NCI-H82 treated with DMSO at 0.1 percent for 48 hours (cell line): ENCODE measurements at regions not wholly inside any gene's neighbourhood (a gene's known extent, or its start where the extent isn't known, plus 50 kb on each side); places are given as distances from the start of the nearest gene placed in this dataset.
"Not testable (repeated sequence)": the region's sequence is repeated elsewhere in the genome, so short reads cannot be mapped to it uniquely, and the experiment has no call there.

ENCODE experiments used
- DNase-seq: peaks from one replicate; lab custom pipeline; 2025; ENCODE audit not compliant: unreplicated experiment; lab: John Stamatoyannopoulos, UW

DNA sequence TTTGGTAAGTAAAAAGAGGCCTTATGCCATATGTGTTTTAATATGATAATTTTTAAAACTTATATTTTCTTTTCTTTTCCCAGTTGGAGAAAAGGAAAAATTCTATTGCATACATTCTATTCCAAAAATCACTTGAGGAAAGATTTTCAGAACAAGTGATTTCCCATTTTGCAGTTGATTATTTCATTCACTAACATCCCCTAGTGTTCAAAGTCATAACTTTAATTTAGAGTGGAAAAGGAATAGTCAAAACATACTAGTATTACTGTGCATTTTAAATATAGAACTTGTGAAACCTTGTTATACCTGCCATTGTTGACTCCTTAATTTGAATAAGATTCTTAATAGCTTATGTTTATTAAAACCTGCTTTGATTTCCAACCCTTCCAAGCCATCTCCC is 1157.6 kb upstream of the ADGRL4 start:
- DNase-seq = no peak

DNA sequence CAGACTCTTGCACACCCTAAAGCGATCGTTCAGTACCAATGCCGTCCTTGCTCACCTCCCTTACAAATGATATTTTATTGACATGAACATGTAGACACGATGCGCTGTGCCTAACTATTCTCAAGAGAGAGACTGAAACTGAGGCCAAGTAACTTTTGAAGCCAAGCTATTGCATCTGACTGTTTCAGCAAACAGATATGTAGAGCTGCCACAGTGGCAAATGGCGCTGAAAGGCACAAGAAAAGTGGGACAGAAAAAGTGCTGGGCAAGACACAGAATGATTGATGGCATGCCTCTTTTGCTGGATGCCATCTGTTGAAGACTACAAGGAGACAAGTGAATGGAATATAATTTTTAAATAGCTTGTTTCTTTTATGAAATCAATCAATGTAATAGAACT is 1157.2 kb upstream of the ADGRL4 start:
- no peak for DNase-seq

GRCh38 chr1:80158771-80159170 is 1152.2 kb upstream of the ADGRL4 start:
- no peak for DNase-seq

- no peak for DNase-seq
These were observed 1151.7 kb upstream of the ADGRL4 start for GRCh38 chr1:80158266-80158665.

- DNase-seq = no peak
These were observed 1148.8 kb upstream of the ADGRL4 start for GRCh38 chr1:80155371-80155770.

- no peak for DNase-seq
These were observed 1147.6 kb upstream of the ADGRL4 start for GRCh38 chr1:80154176-80154575.

DNA sequence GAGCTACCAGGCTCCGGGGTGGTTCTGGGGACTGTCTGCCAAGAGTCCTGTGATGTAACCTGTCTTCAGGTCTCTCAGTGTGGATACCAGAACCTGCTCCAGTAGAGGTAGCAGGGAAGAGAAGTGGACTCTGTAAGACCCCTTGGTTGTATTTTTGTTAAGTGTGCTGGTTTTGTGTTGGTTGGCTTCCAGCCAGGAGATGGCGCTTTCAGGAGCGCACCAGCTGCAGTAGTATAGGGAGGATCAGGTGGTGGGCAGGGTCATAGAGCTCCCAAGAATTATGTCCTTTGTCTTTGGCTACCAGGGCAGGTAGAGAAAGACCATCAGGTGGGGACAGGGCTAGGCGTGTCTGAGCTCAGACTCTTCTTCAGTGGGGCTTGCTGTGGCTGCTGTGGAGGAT is 1147.2 kb upstream of the ADGRL4 start:
- DNase-seq = no peak

DNA sequence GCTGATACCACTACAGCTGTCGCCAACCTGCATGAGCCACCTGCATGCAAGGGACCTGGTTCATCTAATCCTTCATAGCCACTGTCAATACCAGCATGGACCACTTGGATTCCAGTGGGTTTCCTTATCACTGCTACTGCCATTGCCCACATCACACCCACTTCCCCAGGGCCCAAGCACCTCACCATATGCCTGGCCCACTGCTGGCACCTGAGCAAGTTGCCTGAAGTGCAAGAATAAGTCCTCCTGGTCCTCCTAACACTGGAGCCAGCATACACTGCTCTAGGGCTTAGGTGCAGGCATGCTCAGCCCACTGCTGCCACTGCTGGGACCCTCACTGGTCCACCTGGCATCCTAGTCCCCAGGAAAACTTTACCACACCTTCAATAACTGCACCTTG is 1136.8 kb upstream of the ADGRL4 start:
- no peak for DNase-seq

GRCh38 chr1:80137946-80138602 is 1131.5 kb upstream of the ADGRL4 start:
- DNase-seq = not testable (repeated sequence)

DNA sequence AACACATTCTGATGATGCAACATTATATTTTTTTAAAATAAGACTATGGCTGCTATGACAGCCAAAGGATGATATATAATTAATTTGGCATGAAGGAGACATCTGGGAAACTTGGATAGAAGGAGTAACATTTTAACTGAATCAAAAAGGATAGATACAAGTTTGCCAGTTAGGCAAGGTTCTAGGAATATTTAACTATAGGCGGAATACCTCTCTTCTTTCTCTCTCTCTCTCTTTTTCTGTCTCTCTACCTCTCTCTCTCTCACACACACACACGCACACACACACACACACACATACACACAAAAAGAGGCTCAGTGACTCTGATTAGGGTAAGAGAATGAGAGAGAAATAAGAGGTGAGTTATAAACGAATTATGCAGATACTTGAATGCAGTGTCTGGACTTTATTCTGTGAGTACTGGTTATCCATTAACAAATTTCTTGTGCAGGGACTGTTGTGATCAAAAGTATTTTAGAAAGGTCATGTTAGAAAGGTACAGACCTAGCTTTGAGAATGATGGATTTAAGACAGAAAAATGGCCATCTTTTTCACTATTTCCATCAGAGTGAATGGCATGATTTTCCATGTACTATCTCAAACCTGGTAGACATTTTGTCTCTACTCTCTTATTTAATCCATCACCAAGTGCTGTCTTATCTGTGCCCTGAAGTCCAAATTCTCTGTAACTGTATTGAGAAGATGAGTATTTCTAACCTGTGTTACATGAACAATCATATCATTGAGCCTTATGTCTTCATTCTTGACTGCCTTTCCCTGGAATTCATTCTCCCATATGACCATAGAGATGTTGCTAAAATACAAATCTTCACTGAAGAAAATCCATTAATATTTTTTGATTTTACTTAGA is 1106.9 kb upstream of the ADGRL4 start:
- no peak for DNase-seq

DNA sequence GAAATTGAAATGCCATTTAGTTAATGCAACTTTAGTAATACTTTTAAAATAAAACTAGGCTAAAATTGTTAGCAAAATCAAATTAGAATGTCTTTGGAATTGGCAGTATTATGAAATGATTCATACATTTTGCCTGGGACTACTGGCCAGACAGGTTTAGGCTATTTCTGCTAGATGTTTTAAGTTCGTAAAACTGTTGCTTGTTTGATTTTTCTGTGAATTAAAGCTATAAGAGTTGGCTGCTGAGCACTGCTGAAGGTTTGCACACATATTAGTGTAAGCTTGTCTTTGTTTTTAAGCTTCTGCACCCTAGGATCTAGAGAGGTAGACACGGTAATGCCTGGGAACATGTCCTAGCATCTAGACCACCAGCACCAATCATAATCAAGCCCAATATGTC is 1094.6 kb upstream of the ADGRL4 start:
- DNase-seq = no peak

GRCh38 chr1:80099713-80100112 is 1093.2 kb upstream of the ADGRL4 start:
- no peak for DNase-seq

GRCh38 chr1:80085067-80085466 is 1078.5 kb upstream of the ADGRL4 start:
- no peak for DNase-seq

- DNase-seq = no peak
These were observed 1077.4 kb upstream of the ADGRL4 start for GRCh38 chr1:80083892-80084291.

DNA sequence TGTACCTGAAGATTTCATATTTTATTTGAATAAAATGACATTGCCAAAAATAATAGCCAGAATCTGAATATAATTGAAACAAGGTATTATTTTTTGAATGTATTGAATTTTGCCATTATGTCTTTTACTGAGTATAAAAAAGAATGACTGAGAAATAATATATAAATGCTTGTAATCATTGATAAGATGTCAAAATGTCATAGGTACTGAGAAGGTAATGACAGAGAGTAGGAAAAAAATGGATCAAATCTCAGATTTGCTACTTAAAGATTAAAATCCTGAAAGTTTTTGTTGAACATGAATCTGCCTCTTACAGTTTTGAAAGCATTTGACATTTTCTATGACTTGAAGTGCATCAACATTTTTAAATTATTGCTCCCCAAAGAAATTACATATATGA is 1069.9 kb upstream of the ADGRL4 start:
- DNase-seq = no peak

- no peak for DNase-seq
These were observed 1068.8 kb upstream of the ADGRL4 start for GRCh38 chr1:80075351-80075750.

DNA sequence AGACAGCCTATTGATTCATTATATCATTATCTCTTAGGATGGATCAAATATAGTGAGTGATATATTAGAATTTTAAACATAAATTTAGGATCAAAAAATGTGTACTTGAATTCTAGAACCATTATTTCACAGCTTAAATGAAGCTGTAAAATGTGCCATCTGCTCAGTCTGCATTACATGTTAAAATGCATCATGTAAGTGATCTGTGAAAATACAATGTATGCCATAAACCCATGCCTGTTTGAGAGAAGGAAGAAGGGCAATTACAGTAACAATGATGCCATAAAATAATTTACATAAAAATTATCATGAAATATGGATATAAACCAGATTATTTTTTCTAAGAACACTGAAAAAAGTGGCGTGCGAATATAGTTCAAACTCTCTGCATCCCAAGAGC is 1066.0 kb upstream of the ADGRL4 start:
- no peak for DNase-seq

GRCh38 chr1:80066060-80066459 is 1059.5 kb upstream of the ADGRL4 start:
- no peak for DNase-seq

DNA sequence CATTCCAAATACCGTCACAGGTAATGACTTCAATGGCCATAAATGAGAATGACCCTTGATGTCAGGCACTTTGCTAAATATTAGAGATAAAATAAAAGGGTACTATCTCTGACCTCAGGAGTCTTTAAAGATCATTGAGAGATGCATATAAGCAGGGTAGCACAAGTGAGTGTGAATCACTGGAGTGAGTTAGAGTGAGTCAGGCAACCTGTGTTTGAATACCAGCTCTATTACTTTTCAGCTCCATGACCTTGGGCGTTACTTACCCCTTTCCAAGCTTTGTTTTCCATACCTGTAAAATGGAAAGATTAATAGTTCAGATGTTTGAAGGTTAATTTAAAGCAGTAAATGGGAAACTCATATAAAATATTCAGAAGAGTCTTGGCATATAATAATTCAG is 1058.0 kb upstream of the ADGRL4 start:
- no peak for DNase-seq

DNA sequence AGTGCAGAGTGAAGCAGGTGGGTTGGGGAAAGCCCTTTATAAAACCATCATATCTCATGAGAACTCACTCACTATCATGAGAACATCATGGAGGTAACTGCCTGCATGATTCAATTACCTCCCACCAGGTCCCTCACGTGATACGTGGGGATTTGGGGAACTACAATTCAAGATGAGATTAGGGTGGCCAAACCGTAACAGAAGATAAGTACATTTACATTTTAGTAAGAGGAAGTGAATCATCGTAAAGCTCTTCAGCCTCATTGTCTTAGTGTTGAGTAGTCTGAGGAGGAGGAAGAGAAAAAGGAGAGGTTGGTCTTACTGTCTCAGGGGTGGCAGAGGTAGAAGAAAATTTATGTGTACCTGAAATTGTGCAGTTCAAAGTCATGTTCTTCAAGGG is 1053.4 kb upstream of the ADGRL4 start:
- DNase-seq = no peak

DNA sequence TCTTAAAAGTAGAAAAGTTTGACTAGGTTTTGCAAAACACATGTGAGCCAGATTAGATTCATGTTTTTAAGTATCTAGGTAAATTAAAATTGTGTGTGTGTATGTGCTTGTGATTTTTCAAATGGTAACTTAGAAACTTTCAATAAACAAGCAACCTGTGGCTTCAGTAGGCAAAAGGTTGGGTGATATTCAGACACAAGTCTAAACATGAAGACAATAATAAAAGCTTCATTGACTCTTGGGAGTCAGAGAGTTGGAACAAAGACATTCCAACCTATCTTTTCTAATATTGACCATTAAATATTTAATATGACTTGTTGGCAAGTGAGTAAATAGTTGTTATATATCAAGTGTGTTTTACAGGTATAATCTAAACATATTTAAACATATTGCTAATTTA is 1049.6 kb upstream of the ADGRL4 start:
- DNase-seq = no peak

DNA sequence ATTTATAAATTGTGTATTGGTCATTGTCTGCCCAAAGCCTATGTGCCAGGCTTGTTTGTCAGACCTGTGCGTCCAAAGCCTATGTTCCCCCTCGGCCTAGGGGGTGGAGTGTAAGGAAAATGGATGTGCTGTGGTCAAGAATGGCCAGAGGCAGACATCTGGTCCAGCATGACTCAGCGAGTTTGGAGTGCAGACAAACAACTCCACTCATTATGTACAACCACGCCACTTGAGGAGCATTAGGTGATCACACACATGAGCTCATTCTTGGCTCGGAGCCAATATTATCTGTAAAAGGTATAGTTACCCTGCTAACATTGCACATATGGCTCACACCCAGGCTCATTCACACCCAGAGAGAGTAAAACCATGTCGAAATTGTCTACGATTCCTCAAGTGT is 1047.6 kb upstream of the ADGRL4 start:
- peak; percentile 31 for DNase-seq

- DNase-seq = no peak
These were observed 1047.1 kb upstream of the ADGRL4 start for GRCh38 chr1:80053613-80054012.
